Left kidney (tissue), 1 donor: ENCODE measurements at regions not wholly inside any gene's neighbourhood (a gene's known extent, or its start where the extent isn't known, plus 50 kb on each side); places are given as distances from the start of the nearest gene placed in this dataset.
"Not testable (repeated sequence)": the region's sequence is repeated elsewhere in the genome, so short reads cannot be mapped to it uniquely, and the experiment has no call there.

Experiments used
- DNase-seq: peaks from one replicate; pipeline ENCODE4 v3.0.0-alpha.2; 2013

- DNase-seq: no peak
Observed at GRCh38 chrX:130552444-130553073, 150.8 kb downstream of the RBMX2 start.

GRCh38 chrX:130555341-130555740, 153.6 kb downstream of the RBMX2 start:
- no peak for DNase-seq

GRCh38 chrX:130555757-130556156, 154.0 kb downstream of the RBMX2 start:
- DNase-seq: no peak

DNA sequence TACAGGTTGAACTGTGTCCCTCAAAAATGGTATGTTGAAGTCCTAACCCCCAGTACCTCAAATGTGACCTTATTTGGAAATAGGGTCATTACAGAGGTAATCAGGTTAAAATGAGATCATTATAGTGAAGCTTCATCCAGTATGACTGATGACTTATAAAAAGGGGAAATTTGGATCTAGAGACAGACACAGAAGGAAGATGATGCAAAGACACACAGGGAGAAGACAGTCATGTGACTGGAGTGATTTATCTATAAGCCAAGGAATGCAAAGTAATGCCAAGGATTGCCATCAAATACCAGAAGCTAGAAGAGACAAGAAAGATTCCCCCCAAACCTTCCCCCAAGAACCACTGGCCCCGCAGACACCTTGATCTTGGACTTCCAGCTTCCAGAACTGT, 155.2 kb downstream of the RBMX2 start:
- DNase-seq: no peak

DNA sequence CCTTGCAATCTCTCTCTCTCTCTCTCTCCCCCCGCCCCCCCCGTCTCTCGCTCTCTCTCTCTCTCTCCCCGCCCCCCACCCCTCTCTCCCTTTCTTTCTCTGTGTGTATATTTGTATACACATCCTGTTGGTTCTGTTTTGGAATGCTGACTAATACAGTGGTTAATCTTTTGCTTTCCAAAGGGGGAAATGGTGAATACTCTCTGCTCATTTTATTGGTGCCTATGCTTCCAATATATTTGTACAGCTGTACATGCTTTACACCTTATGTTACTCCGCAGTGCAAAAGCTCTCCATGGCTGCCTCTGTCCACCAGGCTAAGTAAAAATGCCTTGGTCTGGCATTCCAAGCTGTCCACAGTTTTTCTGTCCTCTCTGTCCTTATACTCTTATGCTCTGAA, 158.8 kb downstream of the RBMX2 start:
- DNase-seq: no peak

DNA sequence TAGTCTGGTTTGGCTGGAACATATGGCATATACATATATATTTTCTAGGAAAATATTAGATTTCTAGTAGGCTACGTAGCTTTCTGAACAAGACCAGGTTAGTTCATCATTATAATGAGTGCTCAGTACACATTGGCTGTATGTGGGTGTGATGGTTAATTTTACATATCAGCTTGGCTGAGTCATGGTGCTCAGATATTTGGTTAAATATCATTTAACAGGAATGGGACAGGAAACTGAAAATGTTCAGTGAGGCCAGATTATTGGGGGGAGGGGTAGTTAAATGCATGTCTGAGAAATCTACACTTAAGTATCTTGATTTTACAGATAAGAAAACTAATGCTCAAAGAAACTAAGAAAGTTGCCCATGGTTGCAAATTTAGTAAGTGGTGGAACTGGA, 160.1 kb downstream of the RBMX2 start:
- DNase-seq: no peak

GRCh38 chrX:130563476-130563875, 161.7 kb downstream of the RBMX2 start:
- DNase-seq: no peak

GRCh38 chrX:130566028-130566683, 164.4 kb downstream of the RBMX2 start:
- no peak for DNase-seq

- not testable (repeated sequence) for DNase-seq
Observed at GRCh38 chrX:130573030-130573429, 171.2 kb downstream of the RBMX2 start.
